PC-9 (cell line): ENCODE measurements at regions not wholly inside any gene's neighbourhood (a gene's known extent, or its start where the extent isn't known, plus 50 kb on each side); places are given as distances from the start of the nearest gene placed in this dataset.
A peak's percentile ranks its signal among the peaks of the same experiment; 100 is the strongest.

Experiments used
- BruUV-seq: library from RNA; stranded (reverse); fragments of 400-500 nt; replicated peaks from 2 replicates; lab custom pipeline; 2021; lab: Mats Ljungman, UMichigan
- CTCF ChIA-PET: fragments of 300-600 bp; sonication (Branson Sonifier 250); formaldehyde crosslinking; loops from one replicate; lab custom pipeline; 2022; ENCODE audit warnings: antibody characterized with exemption; lab: Charles Lee
- POLR2A ChIA-PET: fragments of 300-600 bp; sonication (Branson Sonifier 250); formaldehyde crosslinking; loops from one replicate; lab custom pipeline; 2022; ENCODE audit warnings: antibody characterized with exemption; ENCODE audit not compliant: unreplicated experiment; lab: Charles Lee
- DNase-seq, 2 experiments: peaks; one replicate each; pipeline versions ENCODE4 v3.0.0 to v3.0.0-alpha.2; 2015 to 2022; ENCODE audit warnings: mixed read lengths in 1 of 2
- H2AFZ ChIP-seq: fragments of 200-600 bp; sonication (generic); 2 replicates; pipeline ENCODE4 v1.8.1; 2017; ENCODE audit warnings: antibody characterized with exemption
- H3F3A ChIP-seq: fragments of 200-600 bp; sonication (generic); 2 replicates; pipeline ENCODE4 v1.8.1; 2017; ENCODE audit warnings: antibody characterized with exemption, mild to moderate bottlenecking, low read depth; ENCODE audit not compliant: insufficient read depth
- H3K27ac ChIP-seq: fragments of 200-600 bp; sonication (generic); 2 replicates; pipeline ENCODE4 v1.6.1; 2016; ENCODE audit warnings: mixed run types
- H3K27me3 ChIP-seq: fragments of 200-600 bp; sonication (generic); 2 replicates; pipeline ENCODE4 v1.6.1; 2016; ENCODE audit warnings: low read depth, mixed run types; ENCODE audit not compliant: insufficient read depth
- H3K36me3 ChIP-seq: fragments of 200-600 bp; sonication (generic); 2 replicates; pipeline ENCODE4 v1.6.1; 2016; ENCODE audit warnings: low read depth, mixed run types
- H3K4me1 ChIP-seq: fragments of 200-600 bp; sonication (generic); replicated peaks from 2 replicates; pipeline ENCODE4 v1.6.1; 2016; ENCODE audit warnings: mixed run types; ENCODE audit not compliant: insufficient read depth
- H3K4me2 ChIP-seq: fragments of 200-600 bp; sonication (generic); 2 replicates; pipeline ENCODE4 v1.6.1; 2017; ENCODE audit warnings: mixed run types
- H3K4me3 ChIP-seq: fragments of 200-600 bp; sonication (generic); 2 replicates; pipeline ENCODE4 v1.6.1; 2016; ENCODE audit warnings: mixed run types
- H3K79me2 ChIP-seq: fragments of 200-600 bp; sonication (generic); 2 replicates; pipeline ENCODE4 v1.6.1; 2017; ENCODE audit warnings: low read depth, mixed run types
- H3K9me2 ChIP-seq: fragments of 200-600 bp; sonication (generic); 2 replicates; pipeline ENCODE4 v1.8.1; 2017; ENCODE audit warnings: mild to moderate bottlenecking; ENCODE audit not compliant: insufficient read depth
- H3K9me3 ChIP-seq: fragments of 200-600 bp; sonication (generic); 2 replicates; pipeline ENCODE4 v1.8.1; 2016; ENCODE audit warnings: low read depth; ENCODE audit not compliant: insufficient read depth
- H4K20me1 ChIP-seq: fragments of 200-600 bp; sonication (generic); 2 replicates; pipeline ENCODE4 v1.8.1; 2017; ENCODE audit not compliant: insufficient read depth
- EZH2 ChIP-seq: fragments of 200-600 bp; sonication (generic); IDR thresholded peaks from 2 replicates; pipeline ENCODE4 v1.8.0; 2017; ENCODE audit warnings: antibody characterized with exemption, low read depth
- intact Hi-C: fragments of 100-400 bp; cut with micrococcal nuclease; formaldehyde crosslinking; loops from one replicate; pipeline ENCODE4 v1.10.0; 2022; ENCODE audit not compliant: unreplicated experiment
- TF ChIP-seq, protein P1 (sequence below): fragments of 200-600 bp; sonication (generic); conservative IDR thresholded peaks from 2 replicates; pipeline ENCODE4 v1.6.1; 2017; ENCODE audit warnings: mixed run types, antibody characterized with exemption, mild to moderate bottlenecking, moderate library complexity

DNA sequence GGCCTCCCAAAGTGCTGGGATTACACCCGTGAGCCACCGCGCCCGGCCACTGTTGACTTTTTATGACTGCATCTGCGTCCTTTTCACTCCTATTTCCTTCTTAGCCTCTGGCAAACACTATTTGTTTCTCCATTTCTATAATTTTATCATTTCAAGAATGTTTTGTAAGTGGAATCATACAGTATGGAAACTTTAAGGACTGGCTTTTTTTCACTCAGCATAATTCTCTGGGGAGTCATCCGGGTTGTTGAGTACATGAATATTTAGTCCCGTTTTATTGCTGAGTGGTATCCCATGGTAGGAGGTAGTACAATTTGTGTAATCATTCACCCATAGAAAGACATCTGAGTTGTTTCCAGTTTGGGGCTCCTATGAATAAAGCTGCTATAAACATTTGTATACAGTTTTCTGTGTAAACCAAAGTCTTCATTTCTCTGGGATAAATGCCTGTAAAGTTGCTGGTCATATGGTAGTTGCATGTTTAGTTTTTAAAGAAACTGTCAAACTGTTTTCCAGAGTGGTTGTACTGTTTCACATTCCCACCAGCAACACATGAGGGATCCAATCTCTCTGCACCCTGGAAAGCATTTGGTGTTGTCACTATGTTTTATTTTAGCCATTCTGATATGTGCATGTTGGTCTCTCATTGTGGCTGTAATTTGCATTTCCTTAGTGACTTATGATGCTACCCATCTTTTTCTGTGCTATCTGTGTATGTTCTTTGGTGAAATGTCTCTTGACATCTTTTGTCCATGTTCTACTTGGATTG is 139.6 kb upstream of the EEPD1 start:
- Histone ChIP-seq H3K9me3 (no peaks in the 10 kb centered on the region), H3F3A (no peaks in the 10 kb centered on the region), H3K4me1 (peaks cover 4% of the 10 kb centered on the region), H3K36me3 (no peaks in the 10 kb centered on the region), H3K9me2 (no peaks in the 10 kb centered on the region), H3K4me3 (no peak overlapping the region), H3K27ac (no peak overlapping the region), H4K20me1 (no peaks in the 10 kb centered on the region), H2AFZ (no peak overlapping the region), H3K79me2 (no peaks in the 10 kb centered on the region), H3K27me3 (no peaks in the 10 kb centered on the region), H3K4me2 (no peak overlapping the region)
- CTCF ChIA-PET, result no interaction called here
- no TSS peak for BruUV-seq
- POLR2A ChIA-PET, result no interaction called here
- no peak for DNase-seq
- intact Hi-C loops, result no loop called here
- TF ChIP-seq EZH2, result no peak
- TF ChIP-seq, protein P1, sequence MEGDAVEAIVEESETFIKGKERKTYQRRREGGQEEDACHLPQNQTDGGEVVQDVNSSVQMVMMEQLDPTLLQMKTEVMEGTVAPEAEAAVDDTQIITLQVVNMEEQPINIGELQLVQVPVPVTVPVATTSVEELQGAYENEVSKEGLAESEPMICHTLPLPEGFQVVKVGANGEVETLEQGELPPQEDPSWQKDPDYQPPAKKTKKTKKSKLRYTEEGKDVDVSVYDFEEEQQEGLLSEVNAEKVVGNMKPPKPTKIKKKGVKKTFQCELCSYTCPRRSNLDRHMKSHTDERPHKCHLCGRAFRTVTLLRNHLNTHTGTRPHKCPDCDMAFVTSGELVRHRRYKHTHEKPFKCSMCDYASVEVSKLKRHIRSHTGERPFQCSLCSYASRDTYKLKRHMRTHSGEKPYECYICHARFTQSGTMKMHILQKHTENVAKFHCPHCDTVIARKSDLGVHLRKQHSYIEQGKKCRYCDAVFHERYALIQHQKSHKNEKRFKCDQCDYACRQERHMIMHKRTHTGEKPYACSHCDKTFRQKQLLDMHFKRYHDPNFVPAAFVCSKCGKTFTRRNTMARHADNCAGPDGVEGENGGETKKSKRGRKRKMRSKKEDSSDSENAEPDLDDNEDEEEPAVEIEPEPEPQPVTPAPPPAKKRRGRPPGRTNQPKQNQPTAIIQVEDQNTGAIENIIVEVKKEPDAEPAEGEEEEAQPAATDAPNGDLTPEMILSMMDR, result no peak

DNA sequence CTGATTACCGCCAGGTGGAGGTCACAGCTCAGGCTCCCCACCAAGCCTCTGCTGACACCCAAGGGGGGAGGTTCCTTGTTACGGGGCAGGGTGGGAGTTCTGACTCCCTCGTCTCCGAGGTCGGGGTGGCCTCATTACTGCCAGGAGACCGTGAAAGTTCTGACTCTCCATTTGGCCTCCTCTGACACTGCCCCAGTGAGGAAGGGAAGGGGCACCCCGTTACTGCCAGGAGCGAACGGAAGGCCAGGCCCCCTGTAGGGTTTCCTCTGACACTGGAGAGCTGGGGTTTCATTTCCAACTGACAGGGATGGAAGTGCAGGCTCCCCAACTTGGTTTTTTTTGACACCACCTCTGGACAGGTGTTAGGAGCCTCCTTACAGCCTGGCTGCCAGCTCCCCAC is 138.1 kb upstream of the EEPD1 start:
- Histone ChIP-seq H3K4me3 (no peak overlapping the region), H3K27me3 (no peaks in the 10 kb centered on the region), H3K79me2 (no peaks in the 10 kb centered on the region), H2AFZ (no peak overlapping the region), H3K27ac (no peak overlapping the region), H3K9me3 (no peaks in the 10 kb centered on the region), H3K4me1 (peaks cover 4% of the 10 kb centered on the region), H3F3A (no peaks in the 10 kb centered on the region), H3K36me3 (no peaks in the 10 kb centered on the region), H3K9me2 (no peaks in the 10 kb centered on the region), H3K4me2 (no peak overlapping the region), H4K20me1 (no peaks in the 10 kb centered on the region)
- no peak for TF ChIP-seq EZH2
- TF ChIP-seq, protein P1, result no peak
- ChIA-PET POLR2A (no interaction called here), CTCF (no interaction called here)
- no TSS peak for BruUV-seq
- intact Hi-C loops, result no loop called here
- DNase-seq, result no peak

DNA sequence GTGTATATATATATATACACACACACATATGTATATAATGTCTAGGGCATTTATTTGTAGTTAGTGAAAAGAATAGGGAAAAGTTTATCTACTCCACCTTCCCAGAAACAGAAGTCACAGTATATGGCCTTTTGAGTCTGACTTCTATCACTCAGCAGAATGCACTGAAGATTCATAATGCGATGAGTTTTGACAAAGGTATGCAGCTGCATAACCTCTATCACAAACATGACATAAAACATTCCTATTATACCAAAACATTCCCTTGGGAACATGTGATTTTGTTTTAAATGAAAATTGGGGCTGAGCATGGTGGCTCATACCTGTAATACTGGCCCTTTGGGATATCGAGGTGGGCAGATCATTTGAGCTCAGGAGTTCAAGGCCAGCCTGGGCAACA is 137.3 kb upstream of the EEPD1 start:
- DNase-seq, result peak in 1 of 2 experiments; percentile 78
- no peak overlapping the region for H2AFZ ChIP-seq
- H3K27me3 ChIP-seq, result no peaks in the 10 kb centered on the region
- POLR2A ChIA-PET, result interaction anchor here (0.6 kb wide), 1 partner anchor 26 kb away, joined by 7 read pairs; no protein-coding TSS in a partner anchor
- no peaks in the 10 kb centered on the region for H4K20me1 ChIP-seq
- H3K36me3 ChIP-seq, result no peaks in the 10 kb centered on the region
- intact Hi-C loops, result no loop called here
- no peaks in the 10 kb centered on the region for H3K9me2 ChIP-seq
- no TSS peak for BruUV-seq
- no peaks in the 10 kb centered on the region for H3F3A ChIP-seq
- no peak overlapping the region for H3K4me3 ChIP-seq
- H3K9me3 ChIP-seq, result no peaks in the 10 kb centered on the region
- H3K4me1 ChIP-seq, result peaks cover 4% of the 10 kb centered on the region
- H3K27ac ChIP-seq, result no peak overlapping the region
- H3K4me2 ChIP-seq, result no peak overlapping the region
- TF ChIP-seq, protein P1, result no peak
- TF ChIP-seq EZH2, result no peak
- H3K79me2 ChIP-seq, result no peaks in the 10 kb centered on the region
- CTCF ChIA-PET, result no interaction called here
